ENCODE measurements at regions not wholly inside any gene's neighbourhood (a gene's known extent, or its start where the extent isn't known, plus 50 kb on each side); places are given as distances from the start of the nearest gene placed in this dataset.

DNA sequence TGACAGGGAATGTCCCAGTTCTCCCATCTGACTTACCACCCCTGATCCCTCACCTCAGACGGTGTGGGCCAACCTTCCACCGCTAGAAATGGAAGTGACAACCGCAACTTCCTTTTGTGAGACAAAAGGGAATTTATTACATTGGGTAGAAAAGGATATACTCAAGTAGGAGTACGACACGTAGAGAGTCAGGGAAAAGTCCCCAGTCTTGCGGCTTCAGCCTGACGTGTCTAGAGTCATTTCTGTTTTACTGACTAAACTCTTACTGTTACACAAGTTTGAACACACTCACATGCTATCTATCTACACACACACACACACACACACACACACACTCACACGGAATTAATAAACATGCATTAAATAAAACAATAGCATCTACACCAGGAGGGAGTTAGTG is 178.9 kb downstream of the COPRS start (continued):
- TF ChIP-seq HNRNPK (IDR thresholded peaks at IDR 0.05; ENCODE audit: low read depth, low read length, poor library complexity, severe bottlenecking) = no peak
- TF ChIP-seq NFRKB (IDR thresholded peaks at IDR 0.05; ENCODE audit: low read depth) = no peak
- no peak for TF ChIP-seq ZNF347 (CRISPR knock-in tag; IDR thresholded peaks at IDR 0.05; ENCODE audit: low read depth)
- TF ChIP-seq, protein P1, sequence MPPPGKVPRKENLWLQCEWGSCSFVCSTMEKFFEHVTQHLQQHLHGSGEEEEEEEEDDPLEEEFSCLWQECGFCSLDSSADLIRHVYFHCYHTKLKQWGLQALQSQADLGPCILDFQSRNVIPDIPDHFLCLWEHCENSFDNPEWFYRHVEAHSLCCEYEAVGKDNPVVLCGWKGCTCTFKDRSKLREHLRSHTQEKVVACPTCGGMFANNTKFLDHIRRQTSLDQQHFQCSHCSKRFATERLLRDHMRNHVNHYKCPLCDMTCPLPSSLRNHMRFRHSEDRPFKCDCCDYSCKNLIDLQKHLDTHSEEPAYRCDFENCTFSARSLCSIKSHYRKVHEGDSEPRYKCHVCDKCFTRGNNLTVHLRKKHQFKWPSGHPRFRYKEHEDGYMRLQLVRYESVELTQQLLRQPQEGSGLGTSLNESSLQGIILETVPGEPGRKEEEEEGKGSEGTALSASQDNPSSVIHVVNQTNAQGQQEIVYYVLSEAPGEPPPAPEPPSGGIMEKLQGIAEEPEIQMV (tag; conservative IDR thresholded peaks at IDR 0.05; ENCODE audit: low read depth) = no peak

DNA sequence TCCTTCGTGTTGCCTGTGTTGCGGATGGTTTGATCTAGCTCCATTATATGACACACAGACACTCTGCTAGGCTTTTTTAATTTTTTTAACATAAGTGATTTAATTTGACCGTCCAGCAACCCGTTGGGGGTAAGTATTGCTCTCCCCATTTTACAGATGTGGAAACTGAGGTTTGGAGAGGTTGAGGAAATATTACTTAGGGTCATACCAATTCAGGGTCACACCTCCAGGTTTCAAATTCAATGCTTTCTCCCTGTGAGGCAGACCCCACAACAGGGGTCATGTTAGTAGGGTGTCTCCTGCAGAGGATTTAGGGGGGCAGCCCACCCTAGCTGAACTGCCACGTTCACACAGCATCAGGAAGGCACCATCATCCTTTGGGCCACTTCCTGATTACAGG is 179.4 kb downstream of the COPRS start:
- no peak for DNase-seq (ENCODE audit: extremely low read depth in 1 of 4, low spot score in 3 of 4)
- no peak overlapping the region for H3K27ac ChIP-seq (ENCODE audit: extremely low read depth, low read depth, low read length)
- ATAC-seq = no peak
- no peak for FAIRE-seq
- H4K20me1 ChIP-seq (replicated peaks; ENCODE audit: control insufficient read depth, insufficient read depth, low read length) = no peaks in the 10 kb centered on the region
- no peaks in the 10 kb centered on the region for H3K9me1 ChIP-seq (ENCODE audit: control insufficient read depth, insufficient read depth, low read length)
- in situ Hi-C loops (cut with MboI) = no loop called here
- WGBS (ENCODE audit: insufficient coverage, low coverage, missing lambda C conversion rate) = 5% methylated on average over 5 of the region's 5 CpGs
- H3K79me2 ChIP-seq (ENCODE audit: control insufficient read depth, insufficient read depth, low read length) = no peaks in the 10 kb centered on the region
- no peaks in the 10 kb centered on the region for H3K4me1 ChIP-seq (replicated peaks in 1 of 2; ENCODE audit: control insufficient read depth in 2 of 2, insufficient read depth in 2 of 2, low read length in 2 of 2)
- H3K36me3 ChIP-seq (ENCODE audit: control insufficient read depth, insufficient read depth, low read length) = no peaks in the 10 kb centered on the region
- TF ChIP-seq RBM25 (IDR thresholded peaks at IDR 0.05; ENCODE audit: low read depth, low read length, severe bottlenecking) (peak; percentile 60), ZNF133 (CRISPR knock-in tag; IDR thresholded peaks at IDR 0.05) (no peak)
- TF ChIP-seq, protein P2, sequence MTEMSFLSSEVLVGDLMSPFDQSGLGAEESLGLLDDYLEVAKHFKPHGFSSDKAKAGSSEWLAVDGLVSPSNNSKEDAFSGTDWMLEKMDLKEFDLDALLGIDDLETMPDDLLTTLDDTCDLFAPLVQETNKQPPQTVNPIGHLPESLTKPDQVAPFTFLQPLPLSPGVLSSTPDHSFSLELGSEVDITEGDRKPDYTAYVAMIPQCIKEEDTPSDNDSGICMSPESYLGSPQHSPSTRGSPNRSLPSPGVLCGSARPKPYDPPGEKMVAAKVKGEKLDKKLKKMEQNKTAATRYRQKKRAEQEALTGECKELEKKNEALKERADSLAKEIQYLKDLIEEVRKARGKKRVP (CRISPR knock-in tag; IDR thresholded peaks at IDR 0.05) = no peak
- TF ChIP-seq, protein P3, sequence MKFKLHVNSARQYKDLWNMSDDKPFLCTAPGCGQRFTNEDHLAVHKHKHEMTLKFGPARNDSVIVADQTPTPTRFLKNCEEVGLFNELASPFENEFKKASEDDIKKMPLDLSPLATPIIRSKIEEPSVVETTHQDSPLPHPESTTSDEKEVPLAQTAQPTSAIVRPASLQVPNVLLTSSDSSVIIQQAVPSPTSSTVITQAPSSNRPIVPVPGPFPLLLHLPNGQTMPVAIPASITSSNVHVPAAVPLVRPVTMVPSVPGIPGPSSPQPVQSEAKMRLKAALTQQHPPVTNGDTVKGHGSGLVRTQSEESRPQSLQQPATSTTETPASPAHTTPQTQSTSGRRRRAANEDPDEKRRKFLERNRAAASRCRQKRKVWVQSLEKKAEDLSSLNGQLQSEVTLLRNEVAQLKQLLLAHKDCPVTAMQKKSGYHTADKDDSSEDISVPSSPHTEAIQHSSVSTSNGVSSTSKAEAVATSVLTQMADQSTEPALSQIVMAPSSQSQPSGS (CRISPR knock-in tag; IDR thresholded peaks at IDR 0.05) = no peak
- ChIA-PET POLR2A (no interaction called here), CTCF (ENCODE audit: low intra/inter-chr PET ratio) (no interaction called here)
- H3K9me3 ChIP-seq (replicated peaks; ENCODE audit: control insufficient read depth, insufficient read depth, low read depth, low read length) = no peaks in the 10 kb centered on the region
- no peak overlapping the region for H3K4me3 ChIP-seq
- H3K4me2 ChIP-seq (ENCODE audit: insufficient read depth, low read length) = no peak overlapping the region
- no peak overlapping the region for H3K9ac ChIP-seq (ENCODE audit: insufficient read depth in 1 of 2, low read depth in 2 of 2, low read length in 2 of 2)
- intact Hi-C loops (cut with micrococcal nuclease) = no loop called here
- H3K27me3 ChIP-seq (ENCODE audit: control insufficient read depth in 2 of 2, insufficient read depth in 2 of 2, low read length in 2 of 2) = peaks cover 3 to 5% of the 10 kb centered on the region in 2 experiments; a peak in 3 of 5 replicates
- H2AFZ ChIP-seq (ENCODE audit: low read depth, low read length) = no peak overlapping the region
- no TSS peak for BruUV-seq (replicated peaks)
